ENCODE measurements at regions not wholly inside any gene's neighbourhood (a gene's known extent, or its start where the extent isn't known, plus 50 kb on each side); places are given as distances from the start of the nearest gene placed in this dataset.

DNA sequence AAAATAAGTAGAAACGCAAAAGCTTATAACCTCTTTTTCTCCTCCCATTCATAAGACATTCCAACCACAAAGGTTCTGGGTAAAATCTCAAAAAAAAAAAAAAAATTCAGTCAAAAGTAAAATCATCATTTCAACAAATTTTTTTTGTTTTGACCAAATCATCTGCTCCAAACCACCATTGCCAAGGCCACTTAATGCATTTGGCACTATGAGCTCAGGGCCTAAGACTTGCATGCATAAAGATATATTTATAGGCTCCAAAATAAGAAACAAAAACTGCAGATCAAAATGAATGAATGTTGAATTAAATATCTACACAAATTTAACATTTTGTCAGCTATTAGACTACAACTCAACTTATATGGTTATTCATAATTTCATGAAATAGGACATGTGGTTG, 331.1 kb upstream of the NFIA start:
- 95 to 99% methylated on average over 1 of the region's 1 CpG for WGBS, 2 donors
- H3K9me3 ChIP-seq (ENCODE audit: control insufficient read depth in 2 of 2, insufficient read depth in 1 of 2, low read depth in 1 of 2, low read length in 1 of 2) = no peaks in the 10 kb centered on the region
- no peaks in the 10 kb centered on the region for H3K4me1 ChIP-seq (ENCODE audit: control insufficient read depth in 2 of 2, insufficient read depth in 2 of 2, low read length in 1 of 2)
- no peak overlapping the region for H3K4me3 ChIP-seq (ENCODE audit: low read depth in 1 of 2, low read length in 2 of 2)
- no peak overlapping the region for H3K27ac ChIP-seq (ENCODE audit: low read depth in 2 of 2, low read length in 1 of 2)
- no peaks in the 10 kb centered on the region for H3K36me3 ChIP-seq (ENCODE audit: control insufficient read depth in 2 of 2, insufficient read depth in 2 of 2, low read length in 1 of 2)
- no peaks in the 10 kb centered on the region for H3K27me3 ChIP-seq (ENCODE audit: control insufficient read depth in 1 of 2, insufficient read depth in 2 of 2, low read length in 2 of 2)

DNA sequence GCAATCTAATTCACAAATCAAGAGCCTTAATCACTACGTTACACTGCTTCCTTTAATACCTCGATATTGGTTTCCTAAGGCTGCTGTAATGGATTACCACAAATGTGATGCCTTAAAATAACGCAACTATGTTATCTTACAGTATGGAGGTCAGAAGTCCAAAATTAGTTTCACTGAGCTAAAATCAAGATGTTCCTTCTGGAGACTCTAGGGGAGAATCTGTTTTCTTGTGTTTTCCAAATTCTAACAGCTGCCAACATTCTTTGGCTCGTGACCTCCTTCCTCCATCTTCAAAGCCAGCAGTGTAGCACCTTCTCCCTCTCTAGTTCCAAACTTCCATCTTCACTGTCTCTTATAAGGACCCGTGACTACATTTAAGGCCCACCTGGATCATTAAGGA, 335.0 kb upstream of the NFIA start:
- Histone ChIP-seq H3K4me1 (ENCODE audit: control insufficient read depth in 2 of 2, insufficient read depth in 2 of 2, low read length in 1 of 2) (no peaks in the 10 kb centered on the region), H3K36me3 (ENCODE audit: control insufficient read depth in 2 of 2, insufficient read depth in 2 of 2, low read length in 1 of 2) (no peaks in the 10 kb centered on the region), H3K9me3 (ENCODE audit: control insufficient read depth in 2 of 2, insufficient read depth in 1 of 2, low read depth in 1 of 2, low read length in 1 of 2) (no peaks in the 10 kb centered on the region), H3K4me3 (ENCODE audit: low read depth in 1 of 2, low read length in 2 of 2) (no peak overlapping the region), H3K27me3 (ENCODE audit: control insufficient read depth in 1 of 2, insufficient read depth in 2 of 2, low read length in 2 of 2) (no peaks in the 10 kb centered on the region), H3K27ac (ENCODE audit: low read depth in 2 of 2, low read length in 1 of 2) (no peak overlapping the region)
- 87 to 88% methylated on average over 5 of the region's 5 CpGs for WGBS, 2 donors

DNA sequence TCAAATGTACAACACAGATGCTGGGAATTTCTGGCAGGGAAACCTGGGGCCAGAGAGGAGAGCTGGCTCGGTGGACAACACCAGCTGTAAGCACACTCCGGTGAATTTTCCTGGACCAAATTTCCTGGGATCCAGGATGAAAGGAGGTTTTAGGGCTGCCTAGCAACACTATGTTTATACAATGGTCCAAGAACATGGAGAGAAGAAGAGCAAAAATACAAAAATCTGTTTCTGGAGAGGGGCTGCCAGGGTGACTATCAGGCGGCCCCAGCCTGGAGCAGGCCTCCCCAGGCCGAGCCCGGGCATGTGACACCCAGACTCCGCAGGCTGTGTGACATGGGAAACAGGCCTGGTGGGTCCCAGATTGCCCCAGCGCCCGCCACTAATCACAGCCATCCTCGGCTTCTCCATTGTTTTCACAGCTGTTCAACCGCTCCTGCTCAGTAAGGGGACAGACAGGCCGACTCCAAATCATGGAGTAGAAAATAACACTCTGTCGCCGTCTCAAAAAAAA, 336.0 kb upstream of the NFIA start:
- Histone ChIP-seq H3K4me1 (ENCODE audit: control insufficient read depth in 2 of 2, insufficient read depth in 2 of 2, low read length in 1 of 2) (no peaks in the 10 kb centered on the region), H3K9me3 (ENCODE audit: control insufficient read depth in 2 of 2, insufficient read depth in 1 of 2, low read depth in 1 of 2, low read length in 1 of 2) (no peaks in the 10 kb centered on the region), H3K27ac (ENCODE audit: low read depth in 2 of 2, low read length in 1 of 2) (no peak overlapping the region), H3K36me3 (ENCODE audit: control insufficient read depth in 2 of 2, insufficient read depth in 2 of 2, low read length in 1 of 2) (no peaks in the 10 kb centered on the region), H3K4me3 (ENCODE audit: low read depth in 1 of 2, low read length in 2 of 2) (no peak overlapping the region), H3K27me3 (ENCODE audit: control insufficient read depth in 1 of 2, insufficient read depth in 2 of 2, low read length in 2 of 2) (no peaks in the 10 kb centered on the region)
- 62 to 63% methylated on average over 13 of the region's 13 CpGs for WGBS, 2 donors

DNA sequence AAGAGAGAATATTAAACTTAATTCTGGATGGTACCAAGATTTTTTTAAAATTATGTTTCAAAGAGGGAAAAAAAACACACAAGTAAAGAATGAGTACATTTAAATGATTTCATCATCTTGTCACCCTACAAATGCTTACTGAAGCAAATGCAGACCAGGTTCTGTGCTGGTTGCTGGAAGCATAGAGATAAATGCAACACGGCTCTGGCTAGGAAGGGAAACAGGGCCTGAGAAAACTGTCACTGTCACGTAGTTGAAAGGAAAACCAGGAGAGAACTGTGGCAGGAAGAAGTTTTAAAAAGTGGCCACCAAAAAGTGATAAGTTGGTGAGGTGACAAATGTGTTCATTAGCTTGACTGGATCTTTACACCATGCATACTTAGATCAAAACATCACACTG, 336.9 kb upstream of the NFIA start:
- Histone ChIP-seq H3K9me3 (ENCODE audit: control insufficient read depth in 2 of 2, insufficient read depth in 1 of 2, low read depth in 1 of 2, low read length in 1 of 2) (no peaks in the 10 kb centered on the region), H3K4me3 (ENCODE audit: low read depth in 1 of 2, low read length in 2 of 2) (no peak overlapping the region)
- WGBS, 2 donors = 83 to 85% methylated on average over 2 of the region's 2 CpGs

DNA sequence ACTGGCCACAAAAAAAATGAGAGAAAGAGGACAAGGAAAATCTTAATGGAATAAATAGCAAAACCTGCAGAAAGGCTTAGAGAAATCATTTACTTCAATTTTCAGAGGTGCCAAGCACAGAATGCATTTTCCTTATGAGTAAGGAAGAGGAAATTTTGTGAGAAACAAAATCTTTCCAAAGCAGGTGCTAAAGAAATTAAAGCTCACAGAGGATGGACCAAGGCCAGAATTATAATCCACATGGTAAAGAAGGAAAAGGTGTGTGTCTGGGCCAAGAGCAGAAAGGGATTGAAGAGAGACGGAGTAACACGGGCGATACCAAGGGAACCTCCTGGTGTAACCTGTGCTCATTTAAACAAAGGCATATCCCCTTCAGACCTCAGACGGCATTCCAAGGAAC, 340.0 kb upstream of the NFIA start:
- no peak overlapping the region for H3K4me3 ChIP-seq (ENCODE audit: low read depth in 1 of 2, low read length in 2 of 2)

More for the DNA sequence above, 336.9 kb upstream of the NFIA start:
- Histone ChIP-seq H3K36me3 (ENCODE audit: control insufficient read depth in 2 of 2, insufficient read depth in 2 of 2, low read length in 1 of 2) (no peaks in the 10 kb centered on the region), H3K27me3 (ENCODE audit: control insufficient read depth in 1 of 2, insufficient read depth in 2 of 2, low read length in 2 of 2) (no peaks in the 10 kb centered on the region), H3K27ac (ENCODE audit: low read depth in 2 of 2, low read length in 1 of 2) (no peak overlapping the region), H3K4me1 (ENCODE audit: control insufficient read depth in 2 of 2, insufficient read depth in 2 of 2, low read length in 1 of 2) (no peaks in the 10 kb centered on the region)

DNA sequence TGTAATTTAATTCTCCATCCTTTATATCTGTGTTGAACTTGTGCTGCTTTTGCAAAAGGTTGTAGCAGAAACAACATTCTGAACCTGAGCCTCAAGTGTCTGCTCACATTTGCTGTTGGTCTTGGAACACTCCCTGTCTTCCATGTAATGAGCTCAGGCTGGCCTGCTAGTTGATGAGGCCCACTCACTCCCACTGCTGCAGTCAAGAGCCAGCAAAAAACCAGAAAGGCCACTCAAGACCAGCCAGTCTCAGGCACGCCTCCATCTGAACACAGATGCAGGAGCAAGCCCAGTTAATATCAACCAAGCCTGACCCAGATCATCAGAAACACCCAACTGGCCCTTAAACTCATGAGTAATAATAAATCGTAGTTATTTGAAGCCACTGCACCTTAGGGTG, 342.2 kb upstream of the NFIA start:
- H3K36me3 ChIP-seq (ENCODE audit: control insufficient read depth in 2 of 2, insufficient read depth in 2 of 2, low read length in 1 of 2) = no peaks in the 10 kb centered on the region

More for the DNA sequence above, 340.0 kb upstream of the NFIA start:
- Histone ChIP-seq H3K4me1 (ENCODE audit: control insufficient read depth in 2 of 2, insufficient read depth in 2 of 2, low read length in 1 of 2) (no peaks in the 10 kb centered on the region), H3K36me3 (ENCODE audit: control insufficient read depth in 2 of 2, insufficient read depth in 2 of 2, low read length in 1 of 2) (no peaks in the 10 kb centered on the region), H3K27ac (ENCODE audit: low read depth in 2 of 2, low read length in 1 of 2) (no peak overlapping the region), H3K27me3 (ENCODE audit: control insufficient read depth in 1 of 2, insufficient read depth in 2 of 2, low read length in 2 of 2) (no peaks in the 10 kb centered on the region), H3K9me3 (ENCODE audit: control insufficient read depth in 2 of 2, insufficient read depth in 1 of 2, low read depth in 1 of 2, low read length in 1 of 2) (no peaks in the 10 kb centered on the region)
- 65 to 71% methylated on average over 4 of the region's 4 CpGs for WGBS, 2 donors

DNA sequence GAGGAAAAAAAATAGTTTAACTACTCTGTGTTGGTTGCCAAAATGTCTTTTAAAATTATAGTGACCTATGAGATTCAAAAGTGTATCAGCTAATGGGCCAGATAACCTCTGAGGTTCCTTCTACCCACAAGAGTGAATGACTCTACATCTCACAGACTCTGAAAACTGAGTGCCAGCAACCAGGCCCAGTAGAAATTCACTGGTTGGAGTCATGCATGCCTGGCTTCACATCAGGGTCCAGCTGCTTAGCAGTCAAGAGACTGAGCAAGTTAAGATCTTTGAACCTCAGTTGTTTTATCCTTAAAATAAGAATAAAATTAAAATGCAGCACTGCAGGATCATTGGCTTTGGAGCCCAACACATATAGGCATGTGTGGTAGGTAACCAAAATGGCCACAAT, 342.6 kb upstream of the NFIA start:
- no peaks in the 10 kb centered on the region for H3K36me3 ChIP-seq (ENCODE audit: control insufficient read depth in 2 of 2, insufficient read depth in 2 of 2, low read length in 1 of 2)
- H3K4me1 ChIP-seq (ENCODE audit: control insufficient read depth in 2 of 2, insufficient read depth in 2 of 2, low read length in 1 of 2) = no peaks in the 10 kb centered on the region
- H3K27me3 ChIP-seq (ENCODE audit: control insufficient read depth in 1 of 2, insufficient read depth in 2 of 2, low read length in 2 of 2) = no peaks in the 10 kb centered on the region
- H3K9me3 ChIP-seq (ENCODE audit: control insufficient read depth in 2 of 2, insufficient read depth in 1 of 2, low read depth in 1 of 2, low read length in 1 of 2) = no peaks in the 10 kb centered on the region
- no peak overlapping the region for H3K4me3 ChIP-seq (ENCODE audit: low read depth in 1 of 2, low read length in 2 of 2)
- no peak overlapping the region for H3K27ac ChIP-seq (ENCODE audit: low read depth in 2 of 2, low read length in 1 of 2)

More for the DNA sequence above, 342.2 kb upstream of the NFIA start:
- H3K4me3 ChIP-seq (ENCODE audit: low read depth in 1 of 2, low read length in 2 of 2) = no peak overlapping the region
- no peaks in the 10 kb centered on the region for H3K9me3 ChIP-seq (ENCODE audit: control insufficient read depth in 2 of 2, insufficient read depth in 1 of 2, low read depth in 1 of 2, low read length in 1 of 2)
- 80 to 83% methylated on average over 2 of the region's 2 CpGs for WGBS, 2 donors
- H3K27me3 ChIP-seq (ENCODE audit: control insufficient read depth in 1 of 2, insufficient read depth in 2 of 2, low read length in 2 of 2) = no peaks in the 10 kb centered on the region
- no peaks in the 10 kb centered on the region for H3K4me1 ChIP-seq (ENCODE audit: control insufficient read depth in 2 of 2, insufficient read depth in 2 of 2, low read length in 1 of 2)
- H3K27ac ChIP-seq (ENCODE audit: low read depth in 2 of 2, low read length in 1 of 2) = no peak overlapping the region

DNA sequence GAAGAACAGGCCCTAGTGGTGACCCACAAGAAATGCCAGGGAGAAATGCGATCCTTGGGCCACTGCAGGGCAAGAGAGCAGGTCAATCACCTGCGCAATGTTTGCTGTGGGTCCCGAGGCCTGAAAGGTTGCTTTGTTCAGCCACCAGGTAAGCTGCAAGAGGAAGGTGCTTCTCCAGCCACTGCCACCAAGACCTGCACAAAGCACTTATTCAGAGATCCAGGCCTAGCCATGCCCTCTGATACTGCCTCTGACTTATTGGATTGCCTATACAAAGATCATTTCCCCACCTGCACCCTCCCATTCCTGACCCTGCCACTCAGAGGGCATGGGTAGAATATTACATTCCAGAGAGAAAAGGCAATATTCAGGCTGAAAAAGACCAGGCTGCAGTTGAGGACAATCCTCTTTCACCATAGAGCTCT, 349.4 kb upstream of the NFIA start:
- Histone ChIP-seq H3K36me3 (ENCODE audit: control insufficient read depth in 2 of 2, insufficient read depth in 2 of 2, low read length in 1 of 2) (no peaks in the 10 kb centered on the region), H3K4me1 (ENCODE audit: control insufficient read depth in 2 of 2, insufficient read depth in 2 of 2, low read length in 1 of 2) (no peaks in the 10 kb centered on the region), H3K27me3 (ENCODE audit: control insufficient read depth in 1 of 2, insufficient read depth in 2 of 2, low read length in 2 of 2) (no peaks in the 10 kb centered on the region), H3K9me3 (ENCODE audit: control insufficient read depth in 2 of 2, insufficient read depth in 1 of 2, low read depth in 1 of 2, low read length in 1 of 2) (no peaks in the 10 kb centered on the region), H3K4me3 (ENCODE audit: low read depth in 1 of 2, low read length in 2 of 2) (no peak overlapping the region), H3K27ac (ENCODE audit: low read depth in 2 of 2, low read length in 1 of 2) (no peak overlapping the region)
- 86 to 89% methylated on average over 3 of the region's 3 CpGs for WGBS, 2 donors

DNA sequence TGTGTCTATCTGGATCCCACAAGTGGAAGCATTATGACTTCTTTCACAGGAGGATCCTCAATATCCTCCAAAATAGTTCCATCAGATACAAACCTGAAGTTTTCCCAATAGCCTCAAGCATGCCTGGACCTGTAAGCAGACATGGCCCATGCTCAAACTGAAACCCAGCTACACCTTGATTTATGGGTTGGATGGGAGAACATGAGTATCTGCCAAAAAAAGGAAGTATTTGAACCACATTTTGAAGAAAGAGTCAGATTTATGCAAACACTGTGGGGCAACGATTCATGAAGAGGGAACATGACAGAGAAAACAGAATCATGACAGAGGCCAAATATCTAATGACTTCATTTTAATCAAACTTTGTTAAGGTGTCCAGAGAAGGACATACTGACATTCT, 351.0 kb upstream of the NFIA start:
- Histone ChIP-seq H3K36me3 (ENCODE audit: control insufficient read depth in 2 of 2, insufficient read depth in 2 of 2, low read length in 1 of 2) (no peaks in the 10 kb centered on the region), H3K27ac (ENCODE audit: low read depth in 2 of 2, low read length in 1 of 2) (no peak overlapping the region), H3K27me3 (ENCODE audit: control insufficient read depth in 1 of 2, insufficient read depth in 2 of 2, low read length in 2 of 2) (no peaks in the 10 kb centered on the region), H3K9me3 (ENCODE audit: control insufficient read depth in 2 of 2, insufficient read depth in 1 of 2, low read depth in 1 of 2, low read length in 1 of 2) (no peaks in the 10 kb centered on the region), H3K4me3 (ENCODE audit: low read depth in 1 of 2, low read length in 2 of 2) (no peak overlapping the region), H3K4me1 (ENCODE audit: control insufficient read depth in 2 of 2, insufficient read depth in 2 of 2, low read length in 1 of 2) (no peaks in the 10 kb centered on the region)
- 41 to 47% methylated on average over 1 of the region's 1 CpG for WGBS, 2 donors

DNA sequence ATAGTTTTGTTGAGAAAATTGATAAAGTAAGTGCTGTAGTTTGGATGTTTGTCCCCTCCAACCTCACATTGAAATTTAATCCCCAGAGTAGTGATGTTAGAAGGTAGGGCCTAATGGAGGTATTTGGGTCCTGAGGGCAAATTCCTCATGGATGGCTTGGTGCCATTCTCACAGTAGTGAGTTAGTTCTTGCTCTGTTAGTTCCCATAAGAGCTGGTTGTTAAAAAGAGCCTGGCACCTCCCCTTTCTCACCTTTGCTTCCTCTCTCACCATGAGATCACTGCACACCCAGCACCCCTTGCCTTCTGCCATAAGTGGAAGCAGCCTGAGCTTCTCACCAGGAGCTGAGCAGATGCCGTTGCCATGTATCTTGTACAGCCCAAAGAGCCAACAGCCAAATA, 354.8 kb upstream of the NFIA start:
- H3K4me3 ChIP-seq (ENCODE audit: low read depth in 1 of 2, low read length in 2 of 2) = no peak overlapping the region
- no peaks in the 10 kb centered on the region for H3K27me3 ChIP-seq (ENCODE audit: control insufficient read depth in 1 of 2, insufficient read depth in 2 of 2, low read length in 2 of 2)
- H3K4me1 ChIP-seq (ENCODE audit: control insufficient read depth in 2 of 2, insufficient read depth in 2 of 2, low read length in 1 of 2) = no peaks in the 10 kb centered on the region
- H3K36me3 ChIP-seq (ENCODE audit: control insufficient read depth in 2 of 2, insufficient read depth in 2 of 2, low read length in 1 of 2) = no peaks in the 10 kb centered on the region
- no peak overlapping the region for H3K27ac ChIP-seq (ENCODE audit: low read depth in 2 of 2, low read length in 1 of 2)
- 50 to 61% methylated on average over 1 of the region's 1 CpG for WGBS, 2 donors
- no peaks in the 10 kb centered on the region for H3K9me3 ChIP-seq (ENCODE audit: control insufficient read depth in 2 of 2, insufficient read depth in 1 of 2, low read depth in 1 of 2, low read length in 1 of 2)
